ENCODE measurements at regions not wholly inside any gene's neighbourhood (a gene's known extent, or its start where the extent isn't known, plus 50 kb on each side); places are given as distances from the start of the nearest gene placed in this dataset.
A peak's percentile ranks its signal among the peaks of the same experiment; 100 is the strongest.

DNA sequence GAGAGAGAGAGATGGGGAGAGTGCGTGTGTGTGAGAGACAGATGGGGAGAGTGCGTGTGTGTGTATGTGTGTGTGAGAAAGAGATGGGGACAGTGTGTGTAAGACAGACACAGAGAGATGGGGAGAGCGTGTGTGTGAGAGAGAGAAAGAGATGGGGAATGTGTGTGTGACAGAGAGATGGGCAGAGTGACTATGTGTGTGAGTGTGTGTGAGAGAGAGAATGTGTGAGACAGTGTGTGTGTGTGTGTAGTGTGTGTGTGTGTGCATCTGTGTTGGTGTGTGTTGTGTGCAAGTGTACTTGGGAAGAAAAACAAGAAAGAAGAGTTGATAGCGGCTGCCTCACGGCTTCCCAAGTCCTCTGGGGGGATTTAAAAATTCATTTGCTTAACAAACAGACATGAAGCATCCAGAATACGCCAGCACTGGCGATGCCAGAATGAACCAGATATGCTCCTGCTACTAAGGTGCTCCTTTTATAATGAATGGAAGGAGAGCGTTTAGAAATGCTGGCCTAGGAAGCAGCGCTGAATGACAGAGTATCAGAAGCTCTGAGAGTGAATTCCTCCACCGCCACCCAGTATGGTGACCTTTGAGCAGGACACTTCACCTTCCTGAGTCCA is 186.1 kb upstream of the TSC22D2 start:
- no peak overlapping the region for H3K27ac ChIP-seq
- DNase-seq (no peak), ATAC-seq (no peak)
- H3K27me3 ChIP-seq = no peaks in the 10 kb centered on the region
- intact Hi-C loops (cut with DNase I) = no loop called here
- peaks cover 0 to 5% (median 0%) of the 10 kb centered on the region in 4 donors for H3K4me1 ChIP-seq
- 80% methylated on average over 8 of the region's 10 CpGs for WGBS (ENCODE audit: insufficient coverage, low coverage, low lambda C conversion rate, missing lambda C conversion rate)
- H3K4me3 ChIP-seq = no peak overlapping the region
- H3K9me3 ChIP-seq = no peaks in the 10 kb centered on the region
- H3K36me3 ChIP-seq = no peaks in the 10 kb centered on the region
- TF ChIP-seq, protein P1, sequence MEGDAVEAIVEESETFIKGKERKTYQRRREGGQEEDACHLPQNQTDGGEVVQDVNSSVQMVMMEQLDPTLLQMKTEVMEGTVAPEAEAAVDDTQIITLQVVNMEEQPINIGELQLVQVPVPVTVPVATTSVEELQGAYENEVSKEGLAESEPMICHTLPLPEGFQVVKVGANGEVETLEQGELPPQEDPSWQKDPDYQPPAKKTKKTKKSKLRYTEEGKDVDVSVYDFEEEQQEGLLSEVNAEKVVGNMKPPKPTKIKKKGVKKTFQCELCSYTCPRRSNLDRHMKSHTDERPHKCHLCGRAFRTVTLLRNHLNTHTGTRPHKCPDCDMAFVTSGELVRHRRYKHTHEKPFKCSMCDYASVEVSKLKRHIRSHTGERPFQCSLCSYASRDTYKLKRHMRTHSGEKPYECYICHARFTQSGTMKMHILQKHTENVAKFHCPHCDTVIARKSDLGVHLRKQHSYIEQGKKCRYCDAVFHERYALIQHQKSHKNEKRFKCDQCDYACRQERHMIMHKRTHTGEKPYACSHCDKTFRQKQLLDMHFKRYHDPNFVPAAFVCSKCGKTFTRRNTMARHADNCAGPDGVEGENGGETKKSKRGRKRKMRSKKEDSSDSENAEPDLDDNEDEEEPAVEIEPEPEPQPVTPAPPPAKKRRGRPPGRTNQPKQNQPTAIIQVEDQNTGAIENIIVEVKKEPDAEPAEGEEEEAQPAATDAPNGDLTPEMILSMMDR (IDR thresholded peaks at IDR 0.05) = no peak
- no peak for TF ChIP-seq POLR2A (IDR thresholded peaks at IDR 0.05)

DNA sequence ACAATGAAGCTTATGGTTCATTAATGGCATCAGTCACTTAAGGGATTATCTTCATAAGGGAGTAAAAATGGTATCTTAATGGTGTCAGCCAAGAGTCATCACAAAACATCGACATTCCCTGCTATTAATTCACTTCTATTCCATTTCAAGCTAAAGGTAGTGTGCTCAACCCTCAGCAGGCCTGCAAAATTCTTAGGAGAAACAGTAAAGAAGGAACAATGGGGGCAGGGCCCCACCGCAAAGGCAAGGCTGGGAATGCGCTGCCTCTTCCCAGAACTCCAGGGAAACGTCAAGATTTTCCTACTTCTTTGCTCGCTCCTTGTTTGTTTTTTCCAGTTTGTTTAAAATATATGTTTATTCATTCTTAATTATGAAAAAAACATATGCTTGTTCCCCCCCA is 187.3 kb upstream of the TSC22D2 start:
- WGBS (ENCODE audit: insufficient coverage, low coverage, low lambda C conversion rate, missing lambda C conversion rate) = 38% methylated on average over 5 of the region's 5 CpGs
- H3K9me3 ChIP-seq = no peaks in the 10 kb centered on the region
- intact Hi-C loops (cut with DNase I) = no loop called here
- TF ChIP-seq, protein P1 (IDR thresholded peaks at IDR 0.05) = no peak
- no peak for TF ChIP-seq POLR2A (IDR thresholded peaks at IDR 0.05)
- peaks cover 0 to 5% (median 0%) of the 10 kb centered on the region in 4 donors for H3K4me1 ChIP-seq
- DNase-seq = no peak
- H3K36me3 ChIP-seq = no peaks in the 10 kb centered on the region
- no peak overlapping the region for H3K27ac ChIP-seq
- no peak for ATAC-seq
- peak overlapping the region; percentile 10 to 34 (median 33) for H3K4me3 ChIP-seq
- H3K27me3 ChIP-seq = no peaks in the 10 kb centered on the region

DNA sequence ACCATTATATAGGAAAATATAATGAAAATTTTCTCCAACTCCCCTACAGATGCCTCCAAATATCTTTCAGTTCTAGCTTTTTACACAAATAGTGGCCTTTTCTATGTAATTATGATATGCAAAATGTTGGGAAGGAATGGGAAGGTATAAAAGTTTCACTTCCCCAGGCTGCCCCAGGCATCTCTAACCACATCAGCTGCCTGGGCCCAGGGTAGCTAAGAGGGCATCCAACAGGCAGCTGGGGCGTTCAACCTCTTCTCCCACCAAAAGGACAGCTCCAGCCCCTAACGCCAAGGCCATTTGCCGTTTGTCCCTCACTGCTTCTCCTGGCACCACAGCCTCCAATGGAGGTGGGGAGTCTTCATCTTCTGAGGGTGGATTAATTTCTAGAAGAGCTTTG is 188.1 kb upstream of the TSC22D2 start:
- intact Hi-C loops (cut with DNase I) = no loop called here
- WGBS (ENCODE audit: insufficient coverage, low coverage, low lambda C conversion rate, missing lambda C conversion rate) = 76% methylated on average over 3 of the region's 3 CpGs
- no peak for ATAC-seq

DNA sequence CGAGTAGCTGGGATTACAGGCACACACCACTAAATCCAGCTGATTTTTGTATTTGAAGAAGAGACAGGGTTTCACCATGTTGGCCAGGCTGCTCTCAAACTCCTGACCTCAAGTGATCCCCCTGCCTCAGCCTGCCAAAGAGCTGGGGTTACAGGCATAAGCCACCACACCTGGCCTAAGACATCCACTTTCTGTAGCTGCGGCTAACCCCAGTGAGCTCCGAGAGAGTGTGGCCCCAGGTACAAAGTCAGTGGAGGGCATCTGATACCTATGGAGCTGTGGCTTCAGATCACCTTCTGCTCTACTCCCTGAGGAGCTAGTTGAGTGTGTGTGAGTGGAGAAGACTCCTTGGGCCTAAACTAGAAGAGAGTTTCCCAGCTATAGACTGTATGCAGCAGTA is 189.3 kb upstream of the TSC22D2 start:
- no peaks in the 10 kb centered on the region for H3K9me3 ChIP-seq
- intact Hi-C loops (cut with DNase I) = no loop called here
- peaks cover 0 to 5% (median 0%) of the 10 kb centered on the region in 4 donors for H3K4me1 ChIP-seq
- no peak overlapping the region for H3K27ac ChIP-seq
- H3K27me3 ChIP-seq = no peaks in the 10 kb centered on the region
- H3K4me3 ChIP-seq = no peak overlapping the region
- no peaks in the 10 kb centered on the region for H3K36me3 ChIP-seq
- DNase-seq (no peak), ATAC-seq (no peak)
- WGBS (ENCODE audit: insufficient coverage, low coverage, low lambda C conversion rate, missing lambda C conversion rate) = 92% methylated on average over 2 of the region's 3 CpGs
- TF ChIP-seq POLR2A (IDR thresholded peaks at IDR 0.05) = no peak
- TF ChIP-seq, protein P1 (IDR thresholded peaks at IDR 0.05) = no peak

More for the DNA sequence above, 188.1 kb upstream of the TSC22D2 start:
- H3K27ac ChIP-seq = no peak overlapping the region
- no peaks in the 10 kb centered on the region for H3K9me3 ChIP-seq
- peaks cover 0 to 5% (median 0%) of the 10 kb centered on the region in 4 donors for H3K4me1 ChIP-seq
- H3K36me3 ChIP-seq = no peaks in the 10 kb centered on the region
- TF ChIP-seq, protein P1 (IDR thresholded peaks at IDR 0.05) = no peak
- TF ChIP-seq POLR2A (IDR thresholded peaks at IDR 0.05) = no peak
- DNase-seq = no peak
- no peak overlapping the region for H3K4me3 ChIP-seq
- no peaks in the 10 kb centered on the region for H3K27me3 ChIP-seq
